IMR-90 (cell line): ENCODE measurements at regions not wholly inside any gene's neighbourhood (a gene's known extent, or its start where the extent isn't known, plus 50 kb on each side); places are given as distances from the start of the nearest gene placed in this dataset.
A peak's percentile ranks its signal among the peaks of the same experiment; 100 is the strongest.
"Not testable (repeated sequence)": the region's sequence is repeated elsewhere in the genome, so short reads cannot be mapped to it uniquely, and the experiment has no call there.

Experiments used
- ATAC-seq: fragments of 200-7000 bp; cut with Tn5 transposase; 2 replicates; pipeline ENCODE4 v1.9.1; 2020; ENCODE audit warnings: low read depth, mild to moderate bottlenecking, moderate library complexity
- BruUV-seq: library from RNA; stranded (reverse); fragments of 400-500 nt; replicated peaks from 2 replicates; lab custom pipeline; 2021; lab: Mats Ljungman, UMichigan
- CTCF ChIA-PET: fragments of 300-600 bp; formaldehyde crosslinking; extraction: SDS; loops from one replicate; lab custom pipeline; 2021; ENCODE audit warnings: antibody characterized with exemption; lab: Yijun Ruan, JAX
- POLR2A ChIA-PET: fragments of 300-600 bp; sonication (Branson Sonifier 250); formaldehyde crosslinking; loops from one replicate; lab custom pipeline; 2022; ENCODE audit warnings: antibody characterized with exemption; ENCODE audit not compliant: unreplicated experiment; lab: Charles Lee
- DNase-seq: peaks from one replicate; pipeline ENCODE4 v3.0.0; 2013
- H2AFZ ChIP-seq: replicated peaks from 2 replicates; pipeline ENCODE3; 2013; ENCODE audit warnings: low read length, mild to moderate bottlenecking; ENCODE audit not compliant: poor library complexity
- H2AK5ac ChIP-seq: 2 replicates; pipeline ENCODE4 v1.6.1; 2013; ENCODE audit warnings: low read depth, low read length, inconsistent platforms
- H2AK9ac ChIP-seq: replicated peaks from 2 replicates; pipeline ENCODE3; 2013; ENCODE audit warnings: mild to moderate bottlenecking, low read depth, low read length, moderate library complexity; ENCODE audit not compliant: poor library complexity
- H2BK120ac ChIP-seq: 2 replicates; pipeline ENCODE4 v1.6.1; 2013; ENCODE audit warnings: low read depth, low read length, inconsistent platforms
- H2BK15ac ChIP-seq: 3 replicates; pipeline ENCODE4 v1.6.1; 2013; ENCODE audit warnings: low read depth, low read length, inconsistent platforms
- H2BK20ac ChIP-seq: 2 replicates; pipeline ENCODE4 v1.6.1; 2013; ENCODE audit warnings: low read depth, mild to moderate bottlenecking, inconsistent platforms, low read length, moderate library complexity
- H2BK5ac ChIP-seq: 2 replicates; pipeline ENCODE4 v1.6.1; 2013; ENCODE audit warnings: mild to moderate bottlenecking, low read depth, low read length, inconsistent platforms; ENCODE audit not compliant: poor library complexity, severe bottlenecking
- H3K14ac ChIP-seq: replicated peaks from 2 replicates; pipeline ENCODE4 v1.6.1; 2013; ENCODE audit warnings: low read depth, low read length, inconsistent platforms
- H3K18ac ChIP-seq: 2 replicates; pipeline ENCODE4 v1.6.1; 2013; ENCODE audit warnings: low read depth, low read length, control low read depth
- H3K23ac ChIP-seq: 2 replicates; pipeline ENCODE4 v1.6.1; 2013; ENCODE audit warnings: low read depth, low read length, inconsistent platforms
- H3K27ac ChIP-seq: 2 replicates; pipeline ENCODE4 v1.5.1; 2013; ENCODE audit warnings: mild to moderate bottlenecking, control low read depth, low read length; ENCODE audit not compliant: insufficient read depth
- H3K27me3 ChIP-seq: 2 replicates; pipeline ENCODE4 v1.6.1; 2013; ENCODE audit warnings: low read length; ENCODE audit not compliant: control insufficient read depth, insufficient read depth
- H3K36me3 ChIP-seq: 2 replicates; pipeline ENCODE4 v1.6.1; 2013; ENCODE audit warnings: low read length, mixed read lengths; ENCODE audit not compliant: control insufficient read depth, insufficient read depth
- H3K4ac ChIP-seq: 2 replicates; pipeline ENCODE4 v1.6.1; 2013; ENCODE audit warnings: low read depth, low read length, inconsistent platforms
- H3K4me1 ChIP-seq: 2 replicates; pipeline ENCODE4 v1.6.1; 2013; ENCODE audit warnings: low read length, mixed read lengths; ENCODE audit not compliant: control insufficient read depth, insufficient read depth
- H3K4me2 ChIP-seq: 2 replicates; pipeline ENCODE4 v1.6.1; 2013; ENCODE audit warnings: low read depth, mild to moderate bottlenecking, control low read depth, low read length, moderate library complexity
- H3K4me3 ChIP-seq: 2 replicates; pipeline ENCODE4 v1.5.1; 2013; ENCODE audit warnings: low read depth, mild to moderate bottlenecking, control low read depth, low read length, moderate library complexity; ENCODE audit not compliant: insufficient read depth
- H3K56ac ChIP-seq: 2 replicates; pipeline ENCODE4 v1.6.1; 2013; ENCODE audit warnings: low read length, inconsistent platforms; ENCODE audit not compliant: insufficient read depth; ENCODE audit errors: extremely low read depth
- H3K79me1 ChIP-seq, 2 experiments: 2 replicates each; pipeline ENCODE4 v1.6.1; 2013; ENCODE audit warnings: low read length in 2 of 2, inconsistent platforms in 1 of 2, low read depth in 1 of 2
- H3K9ac ChIP-seq: 2 replicates; pipeline ENCODE4 v1.6.1; 2013; ENCODE audit warnings: low read depth, low read length, control low read depth
- H3K9me1 ChIP-seq: 2 replicates; pipeline ENCODE4 v1.6.1; 2013; ENCODE audit warnings: low read length, inconsistent platforms; ENCODE audit not compliant: insufficient read depth
- H3K9me3 ChIP-seq: 2 replicates; pipeline ENCODE4 v1.6.1; 2013; ENCODE audit warnings: low read length; ENCODE audit not compliant: control insufficient read depth, insufficient read depth
- H4K20me1 ChIP-seq: 2 replicates; pipeline ENCODE4 v1.6.1; 2013; ENCODE audit warnings: low read length, inconsistent platforms; ENCODE audit not compliant: insufficient read depth
- H4K5ac ChIP-seq: 2 replicates; pipeline ENCODE4 v1.6.1; 2013; ENCODE audit warnings: mild to moderate bottlenecking, low read depth, low read length, control low read depth
- H4K8ac ChIP-seq, 2 experiments: 2 replicates each; pipeline ENCODE4 v1.6.1; 2013; ENCODE audit warnings: low read depth in 2 of 2, low read length in 2 of 2, control low read depth in 1 of 2, inconsistent platforms in 1 of 2
- H4K91ac ChIP-seq: 2 replicates; pipeline ENCODE4 v1.6.1; 2013; ENCODE audit warnings: low read depth, low read length, inconsistent platforms; ENCODE audit not compliant: insufficient read depth
- MAFK ChIP-seq: IDR thresholded peaks from 2 replicates; pipeline ENCODE4 v1.6.1; 2012; ENCODE audit warnings: low read depth, low read length, improper control_type of control experiment
- WGBS, 2 experiments: methylation state at CpG; one replicate each; pipeline versions ENCODE4 v1.1.5 to v1.1.7; 2013; ENCODE audit warnings: missing lambda C conversion rate in 2 of 2; ENCODE audit not compliant: insufficient read length in 1 of 2; ENCODE audit errors: extremely low coverage in 2 of 2; 5-methylcytosine and 5-hydroxymethylcytosine counted together
- dilution Hi-C: fragments of 300-500 bp; cut with HindIII; formaldehyde crosslinking; loops from one replicate; pipeline ENCODE4 v1.14.3; 2018; ENCODE audit warnings: low sequenced_read_pairs; ENCODE audit not compliant: unreplicated experiment
- in situ Hi-C: fragments of 300-500 bp; cut with MboI; formaldehyde crosslinking; loops from 3 replicates; pipeline ENCODE4 v1.14.3; 2019; ENCODE audit warnings: low sequenced_read_pairs, inconsistent platforms, mixed read lengths
- intact Hi-C: fragments of 100-400 bp; cut with micrococcal nuclease; formaldehyde crosslinking; loops from 2 replicates; pipeline ENCODE4 v1.10.0; 2022

DNA sequence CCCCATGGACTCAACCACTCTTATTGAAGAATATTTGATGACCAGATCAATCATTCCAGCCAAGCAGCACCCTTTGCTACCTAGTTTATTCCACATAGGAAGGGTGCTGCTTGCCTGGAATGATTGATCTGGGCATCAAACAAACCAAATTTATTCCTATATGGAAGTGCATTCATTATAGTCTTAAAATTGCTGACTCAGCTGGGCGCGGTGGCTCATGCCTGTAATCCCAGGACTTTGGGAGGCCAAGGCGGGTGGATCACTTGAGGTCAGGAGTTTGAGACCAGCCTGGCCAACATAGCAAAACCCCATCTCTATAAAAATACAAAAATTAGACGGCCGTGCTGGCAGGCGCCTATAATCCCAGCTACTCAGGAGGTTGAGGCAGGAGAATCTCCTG, 489.6 kb upstream of the API5 start:
- H2AK9ac ChIP-seq = not testable (repeated sequence)

More for the DNA sequence above, 489.6 kb upstream of the API5 start:
- TF ChIP-seq MAFK = peak; percentile 84
- H3K56ac ChIP-seq, CTCF ChIA-PET, H3K14ac ChIP-seq, dilution Hi-C loops, H4K8ac ChIP-seq, H2BK5ac ChIP-seq, H3K23ac ChIP-seq, H4K20me1 ChIP-seq, H2AK5ac ChIP-seq, H3K9me1 ChIP-seq, H3K9ac ChIP-seq, H3K4me2 ChIP-seq, H3K79me1 ChIP-seq, H3K4ac ChIP-seq, POLR2A ChIA-PET, intact Hi-C loops, H3K4me1 ChIP-seq, H4K91ac ChIP-seq, H3K9me3 ChIP-seq, H4K5ac ChIP-seq, ATAC-seq, H3K4me3 ChIP-seq, H3K27ac ChIP-seq, H3K18ac ChIP-seq, H2BK120ac ChIP-seq, H2AFZ ChIP-seq, BruUV-seq, H3K27me3 ChIP-seq, H3K36me3 ChIP-seq, H2BK20ac ChIP-seq, H2BK15ac ChIP-seq, DNase-seq, in situ Hi-C loops: not testable (repeated sequence)
- no CpG with 5 or more reads among the region's 6 CpGs for WGBS, 2 experiments
